ENCODE measurements at regions not wholly inside any gene's neighbourhood (a gene's known extent, or its start where the extent isn't known, plus 50 kb on each side); places are given as distances from the start of the nearest gene placed in this dataset.

DNA sequence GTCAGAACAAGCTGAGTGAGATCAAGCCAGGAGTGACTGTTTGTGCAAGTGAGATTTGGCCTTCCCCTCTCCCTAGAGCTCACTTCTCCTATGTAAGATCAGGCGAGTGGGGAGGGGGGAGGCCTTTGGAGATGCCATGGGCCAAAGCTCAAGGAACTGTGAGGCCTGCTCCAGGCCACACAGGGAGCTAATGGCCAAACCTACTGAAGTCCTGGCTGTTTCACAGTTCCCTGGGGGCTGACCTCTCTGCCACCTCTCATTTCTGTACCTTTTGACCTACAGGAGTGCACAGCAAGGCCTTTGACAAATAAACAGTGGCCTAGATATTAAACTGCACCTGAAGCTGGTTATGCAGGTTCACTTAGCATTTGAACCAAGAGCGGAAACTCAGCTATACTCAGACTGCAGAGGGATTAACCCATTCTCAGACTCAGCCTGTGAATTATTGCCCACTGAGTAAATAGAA lies 235.0 kb upstream of the NT5C1B start:
- Histone ChIP-seq H3K4me3 (ENCODE audit: low read depth, low read length) (no peak overlapping the region), H3K9me3 (no peaks in the 10 kb centered on the region), H3K27me3 (no peaks in the 10 kb centered on the region), H3K4me1 (no peaks in the 10 kb centered on the region), H3K36me3 (no peaks in the 10 kb centered on the region)
- TF ChIP-seq, protein P1, sequence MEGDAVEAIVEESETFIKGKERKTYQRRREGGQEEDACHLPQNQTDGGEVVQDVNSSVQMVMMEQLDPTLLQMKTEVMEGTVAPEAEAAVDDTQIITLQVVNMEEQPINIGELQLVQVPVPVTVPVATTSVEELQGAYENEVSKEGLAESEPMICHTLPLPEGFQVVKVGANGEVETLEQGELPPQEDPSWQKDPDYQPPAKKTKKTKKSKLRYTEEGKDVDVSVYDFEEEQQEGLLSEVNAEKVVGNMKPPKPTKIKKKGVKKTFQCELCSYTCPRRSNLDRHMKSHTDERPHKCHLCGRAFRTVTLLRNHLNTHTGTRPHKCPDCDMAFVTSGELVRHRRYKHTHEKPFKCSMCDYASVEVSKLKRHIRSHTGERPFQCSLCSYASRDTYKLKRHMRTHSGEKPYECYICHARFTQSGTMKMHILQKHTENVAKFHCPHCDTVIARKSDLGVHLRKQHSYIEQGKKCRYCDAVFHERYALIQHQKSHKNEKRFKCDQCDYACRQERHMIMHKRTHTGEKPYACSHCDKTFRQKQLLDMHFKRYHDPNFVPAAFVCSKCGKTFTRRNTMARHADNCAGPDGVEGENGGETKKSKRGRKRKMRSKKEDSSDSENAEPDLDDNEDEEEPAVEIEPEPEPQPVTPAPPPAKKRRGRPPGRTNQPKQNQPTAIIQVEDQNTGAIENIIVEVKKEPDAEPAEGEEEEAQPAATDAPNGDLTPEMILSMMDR (IDR thresholded peaks at IDR 0.05; ENCODE audit: low read depth, low read length), result no peak
- DNase-seq, result no peak

GRCh38 chr2:18821431-18821830 lies 232.1 kb upstream of the NT5C1B start:
- no peaks in the 10 kb centered on the region for H3K27me3 ChIP-seq
- no peak overlapping the region for H3K4me3 ChIP-seq (ENCODE audit: low read depth, low read length)
- no peaks in the 10 kb centered on the region for H3K36me3 ChIP-seq
- H3K4me1 ChIP-seq, result no peaks in the 10 kb centered on the region
- H3K9me3 ChIP-seq, result no peaks in the 10 kb centered on the region
- DNase-seq, result no peak
- TF ChIP-seq, protein P1 (IDR thresholded peaks at IDR 0.05; ENCODE audit: low read depth, low read length), result no peak

DNA sequence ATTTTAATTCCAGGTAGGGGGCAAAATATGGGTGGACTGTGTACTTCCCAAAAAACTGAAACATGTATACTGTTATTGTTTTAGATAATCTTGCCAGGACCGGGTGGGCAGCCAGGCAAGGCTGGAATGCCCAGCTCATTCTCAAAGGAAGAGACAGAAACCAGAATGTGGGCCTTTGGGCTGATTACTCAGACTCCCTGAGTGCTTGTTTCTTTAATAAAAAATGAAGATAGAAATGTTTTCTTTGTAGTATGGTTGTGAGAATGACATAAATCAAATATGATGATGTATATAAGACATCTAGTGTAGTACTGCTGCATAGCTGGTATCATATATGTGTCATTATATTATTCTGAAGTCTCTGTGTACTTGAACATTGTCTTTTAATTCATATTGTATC lies 231.6 kb upstream of the NT5C1B start:
- H3K36me3 ChIP-seq, result no peaks in the 10 kb centered on the region
- no peaks in the 10 kb centered on the region for H3K9me3 ChIP-seq
- H3K4me1 ChIP-seq, result no peaks in the 10 kb centered on the region
- TF ChIP-seq, protein P1 (IDR thresholded peaks at IDR 0.05; ENCODE audit: low read depth, low read length), result no peak
- DNase-seq, result no peak
- no peak overlapping the region for H3K4me3 ChIP-seq (ENCODE audit: low read depth, low read length)
- no peaks in the 10 kb centered on the region for H3K27me3 ChIP-seq

GRCh38 chr2:18819566-18819965 lies 230.2 kb upstream of the NT5C1B start:
- no peak overlapping the region for H3K4me3 ChIP-seq (ENCODE audit: low read depth, low read length)
- no peak for DNase-seq
- no peaks in the 10 kb centered on the region for H3K27me3 ChIP-seq
- H3K36me3 ChIP-seq, result no peaks in the 10 kb centered on the region
- TF ChIP-seq, protein P1 (IDR thresholded peaks at IDR 0.05; ENCODE audit: low read depth, low read length), result no peak
- no peaks in the 10 kb centered on the region for H3K4me1 ChIP-seq
- H3K9me3 ChIP-seq, result no peaks in the 10 kb centered on the region

DNA sequence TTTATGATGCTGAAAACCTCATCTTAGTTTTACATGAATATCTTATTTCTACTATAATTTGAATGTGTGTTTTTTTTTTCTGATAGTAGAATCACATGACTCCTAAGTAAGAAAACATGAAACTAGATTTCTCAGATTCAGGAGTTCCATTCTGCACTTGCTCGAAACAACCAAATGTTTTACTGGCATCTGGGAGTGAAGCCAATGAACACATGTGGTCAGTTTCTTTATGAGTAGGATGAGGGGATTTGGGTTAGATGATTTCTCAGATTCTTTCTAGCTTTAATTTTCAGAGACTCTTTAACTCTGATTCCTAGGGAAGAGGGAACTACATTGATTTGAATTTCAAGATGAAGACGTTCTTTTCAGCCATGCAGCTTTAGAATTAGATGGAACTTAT lies 225.0 kb upstream of the NT5C1B start:
- no peak for DNase-seq

DNA sequence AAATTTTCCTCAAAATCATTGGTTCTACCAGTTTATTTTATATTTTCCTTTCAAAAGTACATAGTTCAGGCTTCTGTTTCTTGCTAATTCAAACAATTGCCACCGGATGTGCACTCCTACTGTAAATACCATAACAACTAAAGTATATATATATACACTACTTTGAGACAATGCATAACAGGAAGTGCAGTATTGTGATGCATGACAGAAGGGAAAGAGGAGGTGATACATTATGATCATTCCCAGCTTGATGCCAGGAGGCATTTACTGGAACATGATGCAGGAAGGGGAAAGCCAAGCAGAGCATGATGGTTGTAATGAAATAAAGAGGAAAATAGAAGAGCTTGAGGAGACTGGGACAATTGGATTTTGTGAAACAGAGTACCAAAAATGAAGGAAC lies 215.2 kb upstream of the NT5C1B start:
- Histone ChIP-seq H3K4me3 (ENCODE audit: low read depth, low read length) (no peak overlapping the region), H3K9me3 (no peaks in the 10 kb centered on the region; the same call in 1 of the 2 replicates), H3K27me3 (peaks cover 5% of the 10 kb centered on the region; the same call in 1 of the 2 replicates), H3K4me1 (no peaks in the 10 kb centered on the region), H3K36me3 (no peaks in the 10 kb centered on the region)
- DNase-seq, result no peak
- TF ChIP-seq, protein P1 (IDR thresholded peaks at IDR 0.05; ENCODE audit: low read depth, low read length), result no peak

More for the DNA sequence above, 225.0 kb upstream of the NT5C1B start:
- TF ChIP-seq, protein P1 (IDR thresholded peaks at IDR 0.05; ENCODE audit: low read depth, low read length), result no peak
- Histone ChIP-seq H3K27me3 (peaks cover 1% of the 10 kb centered on the region; the same call in 1 of the 2 replicates), H3K36me3 (no peaks in the 10 kb centered on the region), H3K4me3 (ENCODE audit: low read depth, low read length) (no peak overlapping the region), H3K4me1 (no peaks in the 10 kb centered on the region), H3K9me3 (no peaks in the 10 kb centered on the region)

All from BE2C (cell line).